Lung (tissue), 11 donors: ENCODE measurements at regions not wholly inside any gene's neighbourhood (a gene's known extent, or its start where the extent isn't known, plus 50 kb on each side); places are given as distances from the start of the nearest gene placed in this dataset.

Source experiments
- ATAC-seq: fragments of 200-7000 bp; cut with Tn5 transposase; one replicate; pipeline ENCODE4 v1.9.1; 2020; ENCODE audit warnings: moderate number of reproducible peaks; ENCODE audit not compliant: insufficient read depth, low FRiP score
- DNase-seq, 3 donors: peaks; one replicate each; pipeline ENCODE4 v3.0.0-alpha.2; 2013 to 2017
- H3K27ac ChIP-seq, 2 donors: one replicate each; pipeline ENCODE4 v1.5.1; 2013; ENCODE audit warnings: mild to moderate bottlenecking in 2 of 2, moderate library complexity in 2 of 2, control low read depth in 1 of 2, inconsistent platforms in 1 of 2, low read depth in 1 of 2, low read length in 1 of 2
- H3K27me3 ChIP-seq, 3 donors: one replicate each; pipeline ENCODE4 v1.5.1; 2013; ENCODE audit warnings: low read length in 2 of 3; ENCODE audit not compliant: control insufficient read depth in 3 of 3, insufficient read depth in 3 of 3
- H3K36me3 ChIP-seq, 4 donors: one replicate each; pipeline ENCODE4 v1.5.1; 2013; ENCODE audit warnings: low read length in 4 of 4, mild to moderate bottlenecking in 1 of 4, moderate library complexity in 1 of 4; ENCODE audit not compliant: control insufficient read depth in 4 of 4, insufficient read depth in 4 of 4
- H3K4me1 ChIP-seq, 5 donors: one replicate each; pipeline ENCODE4 v1.5.1; 2013; ENCODE audit warnings: low read length in 5 of 5, mild to moderate bottlenecking in 2 of 5, moderate library complexity in 1 of 5; ENCODE audit not compliant: control insufficient read depth in 5 of 5, insufficient read depth in 5 of 5
- H3K4me3 ChIP-seq: one replicate; pipeline ENCODE4 v1.5.1; 2013; ENCODE audit warnings: mild to moderate bottlenecking, control low read depth, moderate library complexity
- H3K9ac ChIP-seq, 2 donors: one replicate each; pipeline ENCODE4 v1.5.1; 2013; ENCODE audit warnings: low read length in 2 of 2, control low read depth in 1 of 2; ENCODE audit not compliant: insufficient read depth in 1 of 2
- H3K9me3 ChIP-seq, 4 donors: one replicate each; pipeline ENCODE4 v1.5.1; 2013; ENCODE audit warnings: low read length in 3 of 4, mild to moderate bottlenecking in 1 of 4, moderate library complexity in 1 of 4; ENCODE audit not compliant: control insufficient read depth in 4 of 4, insufficient read depth in 3 of 4
- WGBS, 2 donors: extraction: QIAGEN DNeasy Blood & Tissue Kit; methylation state at CpG; one replicate each; pipeline ENCODE4 v1.1.7; 2013; 5-methylcytosine and 5-hydroxymethylcytosine counted together
- TF ChIP-seq, protein P1 (sequence below): IDR thresholded peaks from 2 replicates; pipeline ENCODE4 v1.5.1; 2012; ENCODE audit warnings: mild to moderate bottlenecking; ENCODE audit errors: control extremely low read depth, extremely low read depth
- donor health status: control.
- donor health status: control.
- donor health status: Bipolar disorder and iron deficiency.
- donor health status: healthy.
- donor health status: DM: yes; HTN: yes; CAD: no.

DNA sequence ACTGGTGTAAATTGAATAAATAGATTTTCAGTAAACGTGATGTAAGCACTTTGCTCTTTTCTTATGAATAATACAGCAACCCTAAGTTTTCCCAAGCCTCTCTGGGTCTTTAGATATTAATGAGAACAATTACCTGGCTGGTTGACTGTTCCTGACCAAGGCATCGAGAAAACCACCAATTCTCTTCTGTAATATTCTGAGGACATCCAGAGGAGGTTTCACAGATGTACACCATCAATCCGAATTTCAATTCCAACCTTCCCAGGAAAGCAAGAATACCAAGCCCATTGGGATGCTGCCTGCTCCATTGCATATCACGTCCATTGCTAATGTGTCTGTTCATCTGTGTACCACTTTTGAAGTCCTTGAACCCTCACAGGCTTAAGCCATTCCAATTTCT, 571.8 kb downstream of the NUP35 start:
- ATAC-seq (no peak), DNase-seq (no peak)
- Histone ChIP-seq H3K4me3 (no peak overlapping the region), H3K36me3 (no peaks in the 10 kb centered on the region), H3K9ac (no peak overlapping the region), H3K27me3 (no peaks in the 10 kb centered on the region), H3K4me1 (no peaks in the 10 kb centered on the region), H3K9me3 (peaks cover 0 to 6% (median 2%) of the 10 kb centered on the region in 4 donors), H3K27ac (no peak overlapping the region)
- TF ChIP-seq, protein P1, sequence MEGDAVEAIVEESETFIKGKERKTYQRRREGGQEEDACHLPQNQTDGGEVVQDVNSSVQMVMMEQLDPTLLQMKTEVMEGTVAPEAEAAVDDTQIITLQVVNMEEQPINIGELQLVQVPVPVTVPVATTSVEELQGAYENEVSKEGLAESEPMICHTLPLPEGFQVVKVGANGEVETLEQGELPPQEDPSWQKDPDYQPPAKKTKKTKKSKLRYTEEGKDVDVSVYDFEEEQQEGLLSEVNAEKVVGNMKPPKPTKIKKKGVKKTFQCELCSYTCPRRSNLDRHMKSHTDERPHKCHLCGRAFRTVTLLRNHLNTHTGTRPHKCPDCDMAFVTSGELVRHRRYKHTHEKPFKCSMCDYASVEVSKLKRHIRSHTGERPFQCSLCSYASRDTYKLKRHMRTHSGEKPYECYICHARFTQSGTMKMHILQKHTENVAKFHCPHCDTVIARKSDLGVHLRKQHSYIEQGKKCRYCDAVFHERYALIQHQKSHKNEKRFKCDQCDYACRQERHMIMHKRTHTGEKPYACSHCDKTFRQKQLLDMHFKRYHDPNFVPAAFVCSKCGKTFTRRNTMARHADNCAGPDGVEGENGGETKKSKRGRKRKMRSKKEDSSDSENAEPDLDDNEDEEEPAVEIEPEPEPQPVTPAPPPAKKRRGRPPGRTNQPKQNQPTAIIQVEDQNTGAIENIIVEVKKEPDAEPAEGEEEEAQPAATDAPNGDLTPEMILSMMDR = no peak
- 65 to 69% methylated on average over 4 of the region's 4 CpGs for WGBS, 2 donors

DNA sequence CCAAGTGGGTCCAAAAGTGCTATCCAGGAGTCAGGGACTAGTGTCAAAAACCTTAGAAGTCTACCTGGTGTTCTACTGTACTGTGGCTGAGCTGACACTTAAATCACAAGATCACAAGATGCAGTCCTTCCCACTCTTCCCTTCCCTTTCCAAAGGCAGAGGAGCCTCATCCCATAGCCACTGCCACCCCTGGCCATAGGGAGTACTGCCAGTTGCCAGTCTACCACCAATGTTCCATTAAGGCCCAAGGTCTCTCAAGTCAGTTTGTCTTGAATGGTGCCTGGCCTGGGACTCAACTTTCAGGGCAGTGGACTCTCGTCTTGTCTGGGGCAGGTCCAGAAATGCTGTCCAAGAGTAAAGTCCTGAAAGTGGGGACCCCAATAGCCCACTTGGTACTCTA, 585.6 kb downstream of the NUP35 start:
- Histone ChIP-seq H3K36me3 (no peaks in the 10 kb centered on the region), H3K9ac (no peak overlapping the region), H3K27me3 (no peaks in the 10 kb centered on the region), H3K4me1 (no peaks in the 10 kb centered on the region), H3K9me3 (peaks cover 0 to 7% (median 0%) of the 10 kb centered on the region in 4 donors), H3K4me3 (no peak overlapping the region), H3K27ac (no peak overlapping the region)
- ATAC-seq = no peak
- WGBS, 2 donors = 64 to 78% methylated on average over 1 of the region's 1 CpG
- no peak for DNase-seq
- TF ChIP-seq, protein P1 = no peak

DNA sequence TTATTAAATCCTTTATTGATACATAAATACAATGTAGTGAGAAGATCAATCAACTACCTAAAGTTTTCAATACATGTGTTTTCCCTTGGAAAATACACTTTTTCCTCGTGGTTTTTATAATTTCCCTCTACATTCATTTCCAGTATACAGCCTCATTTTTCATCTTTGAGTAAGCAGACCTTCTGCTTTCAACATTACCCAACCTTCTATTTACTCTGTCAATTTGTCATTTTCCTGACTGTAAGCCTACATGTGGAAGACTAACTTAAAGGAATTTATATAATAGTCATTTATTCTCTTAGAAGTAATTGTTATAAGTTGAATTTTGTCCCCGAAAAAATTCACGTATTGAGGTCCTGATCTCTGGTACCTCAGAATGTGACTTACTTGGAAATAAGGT, 594.0 kb downstream of the NUP35 start:
- DNase-seq (no peak), ATAC-seq (no peak)
- Histone ChIP-seq H3K4me3 (no peak overlapping the region), H3K9ac (no peak overlapping the region), H3K36me3 (no peaks in the 10 kb centered on the region), H3K9me3 (no peaks in the 10 kb centered on the region), H3K27ac (no peak overlapping the region), H3K4me1 (no peaks in the 10 kb centered on the region), H3K27me3 (no peaks in the 10 kb centered on the region)
- 62 to 64% methylated on average over 3 of the region's 3 CpGs for WGBS, 2 donors
- TF ChIP-seq, protein P1 = no peak

DNA sequence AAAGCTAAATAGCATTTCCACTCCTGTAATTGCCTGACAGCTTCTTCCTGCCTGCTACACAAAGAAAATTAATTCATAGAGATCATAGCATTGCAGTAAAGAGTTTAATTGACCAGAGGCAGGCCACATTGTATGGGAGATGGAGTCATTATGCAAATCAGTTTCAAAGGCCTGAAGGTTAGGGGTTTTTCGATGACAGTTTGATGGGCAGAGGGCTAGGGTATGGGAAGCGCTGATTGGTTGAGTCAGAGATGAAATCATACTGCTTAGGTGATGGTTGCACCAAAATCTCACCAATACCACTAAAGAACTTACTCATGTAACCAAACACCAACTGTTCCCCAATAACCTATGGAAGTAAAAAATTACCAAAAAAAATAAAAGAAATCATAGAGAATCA, 599.0 kb downstream of the NUP35 start:
- H3K36me3 ChIP-seq = no peaks in the 10 kb centered on the region
- H3K9me3 ChIP-seq = no peaks in the 10 kb centered on the region
- 89 to 95% methylated on average over 2 of the region's 2 CpGs for WGBS, 2 donors
- no peak overlapping the region for H3K9ac ChIP-seq
- no peaks in the 10 kb centered on the region for H3K27me3 ChIP-seq
- DNase-seq = no peak
- ATAC-seq = no peak
- H3K4me3 ChIP-seq = no peak overlapping the region
- no peaks in the 10 kb centered on the region for H3K4me1 ChIP-seq
- H3K27ac ChIP-seq = no peak overlapping the region
- TF ChIP-seq, protein P1 = no peak
